ENCODE measurements at regions not wholly inside any gene's neighbourhood (a gene's known extent, or its start where the extent isn't known, plus 50 kb on each side); places are given as distances from the start of the nearest gene placed in this dataset.

DNA sequence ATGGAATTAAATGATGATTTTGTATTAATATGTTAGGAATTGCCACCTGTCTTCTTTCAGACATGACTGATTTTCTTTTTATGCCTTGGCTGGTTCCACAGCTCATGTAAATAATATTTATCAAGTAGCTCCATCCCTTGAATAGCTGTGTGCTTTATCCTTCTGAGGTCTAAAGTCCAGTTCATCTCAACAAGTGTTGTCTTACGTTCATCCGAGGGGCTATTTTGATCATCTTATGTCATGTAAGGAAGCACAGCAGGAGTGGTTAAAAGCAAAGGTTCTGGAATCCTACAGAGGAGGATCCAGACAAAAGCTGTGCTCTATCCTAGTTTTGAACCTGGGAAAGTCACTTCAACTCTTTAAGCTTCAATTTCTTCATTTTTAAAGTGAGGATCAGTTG, 123.7 kb upstream of the ATP2B1 start:
- TF ChIP-seq POLR2AphosphoS5 (IDR thresholded peaks at IDR 0.05; ENCODE audit: borderline replicate concordance, low read depth, low read length), result no peak
- TF ChIP-seq EZH2 (IDR thresholded peaks at IDR 0.05), result no peak
- TF ChIP-seq FOXP2 (optimal IDR thresholded peaks at IDR 0.05; ENCODE audit: control extremely low read depth, extremely low read length, insufficient read depth), result no peak
